Fibroblast of pulmonary artery (primary cell): ENCODE measurements at regions not wholly inside any gene's neighbourhood (a gene's known extent, or its start where the extent isn't known, plus 50 kb on each side); places are given as distances from the start of the nearest gene placed in this dataset.
"Not testable (repeated sequence)": the region's sequence is repeated elsewhere in the genome, so short reads cannot be mapped to it uniquely, and the experiment has no call there.

Source experiments
- DNase-seq: peaks from one replicate; pipeline ENCODE4 v3.0.0-alpha.2; 2010; ENCODE audit warnings: low read depth
- H3K4me3 ChIP-seq: replicated peaks from 2 replicates; pipeline ENCODE4 v1.5.1; 2011; ENCODE audit warnings: low read depth, mild to moderate bottlenecking, control low read depth, low read length, moderate library complexity
- TF ChIP-seq, protein P1 (sequence below): IDR thresholded peaks from 2 replicates; pipeline ENCODE4 v1.5.1; 2011; ENCODE audit warnings: mild to moderate bottlenecking, control low read depth, low read length, inconsistent platforms; ENCODE audit errors: missing control alignments

- DNase-seq, result no peak
- TF ChIP-seq, protein P1, sequence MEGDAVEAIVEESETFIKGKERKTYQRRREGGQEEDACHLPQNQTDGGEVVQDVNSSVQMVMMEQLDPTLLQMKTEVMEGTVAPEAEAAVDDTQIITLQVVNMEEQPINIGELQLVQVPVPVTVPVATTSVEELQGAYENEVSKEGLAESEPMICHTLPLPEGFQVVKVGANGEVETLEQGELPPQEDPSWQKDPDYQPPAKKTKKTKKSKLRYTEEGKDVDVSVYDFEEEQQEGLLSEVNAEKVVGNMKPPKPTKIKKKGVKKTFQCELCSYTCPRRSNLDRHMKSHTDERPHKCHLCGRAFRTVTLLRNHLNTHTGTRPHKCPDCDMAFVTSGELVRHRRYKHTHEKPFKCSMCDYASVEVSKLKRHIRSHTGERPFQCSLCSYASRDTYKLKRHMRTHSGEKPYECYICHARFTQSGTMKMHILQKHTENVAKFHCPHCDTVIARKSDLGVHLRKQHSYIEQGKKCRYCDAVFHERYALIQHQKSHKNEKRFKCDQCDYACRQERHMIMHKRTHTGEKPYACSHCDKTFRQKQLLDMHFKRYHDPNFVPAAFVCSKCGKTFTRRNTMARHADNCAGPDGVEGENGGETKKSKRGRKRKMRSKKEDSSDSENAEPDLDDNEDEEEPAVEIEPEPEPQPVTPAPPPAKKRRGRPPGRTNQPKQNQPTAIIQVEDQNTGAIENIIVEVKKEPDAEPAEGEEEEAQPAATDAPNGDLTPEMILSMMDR, result no peak
- no peak overlapping the region for H3K4me3 ChIP-seq
Measured at GRCh38 chr15:46956881-46957280, 760.4 kb upstream of the SEMA6D start.

DNA sequence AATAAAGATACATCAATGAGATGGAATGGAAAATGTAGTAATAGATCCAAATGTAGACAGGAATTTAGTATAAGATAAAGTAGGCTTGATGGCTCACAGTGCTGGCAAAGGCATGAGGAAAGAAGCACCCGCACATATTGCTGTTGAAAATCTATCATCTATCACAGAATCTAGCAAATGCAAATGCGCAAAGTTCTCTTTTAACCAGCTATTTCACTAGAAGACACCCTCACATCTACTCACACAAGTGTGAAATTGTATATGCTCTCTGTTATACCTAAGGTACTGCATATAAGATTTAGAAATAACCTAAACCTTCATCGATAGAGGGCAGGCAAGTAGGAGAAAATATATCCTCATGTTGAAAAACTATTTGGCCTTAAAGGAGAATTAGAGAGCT lies 756.7 kb upstream of the SEMA6D start:
- TF ChIP-seq, protein P1, result no peak
- DNase-seq, result no peak
- H3K4me3 ChIP-seq, result no peak overlapping the region

DNA sequence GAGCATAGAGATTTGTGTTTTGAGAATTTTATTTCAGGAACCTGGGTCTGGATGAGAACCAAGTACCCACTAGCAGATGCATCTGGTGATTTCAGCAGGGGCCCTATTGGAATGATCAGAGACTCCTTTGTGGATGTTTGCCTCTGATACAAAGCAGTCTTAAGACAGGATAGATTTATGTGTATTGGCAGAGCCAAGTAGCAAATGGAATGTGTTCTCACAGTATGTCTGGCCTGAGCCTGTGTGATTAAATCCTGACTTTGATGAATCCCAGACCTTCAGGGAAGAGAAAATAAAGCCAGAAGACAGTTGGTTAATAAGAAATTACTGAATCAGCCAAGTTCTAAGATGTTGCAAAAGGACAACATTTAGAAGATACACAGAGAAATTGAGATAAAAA lies 755.5 kb upstream of the SEMA6D start:
- no peak for DNase-seq
- TF ChIP-seq, protein P1, result no peak
- no peak overlapping the region for H3K4me3 ChIP-seq

- not testable (repeated sequence) for H3K4me3 ChIP-seq, DNase-seq
Measured at GRCh38 chr15:46988055-46988454, 729.2 kb upstream of the SEMA6D start.

- no peak for DNase-seq
- no peak overlapping the region for H3K4me3 ChIP-seq
- TF ChIP-seq, protein P1, result no peak
Measured at GRCh38 chr15:46996359-46996758, 720.9 kb upstream of the SEMA6D start.

DNA sequence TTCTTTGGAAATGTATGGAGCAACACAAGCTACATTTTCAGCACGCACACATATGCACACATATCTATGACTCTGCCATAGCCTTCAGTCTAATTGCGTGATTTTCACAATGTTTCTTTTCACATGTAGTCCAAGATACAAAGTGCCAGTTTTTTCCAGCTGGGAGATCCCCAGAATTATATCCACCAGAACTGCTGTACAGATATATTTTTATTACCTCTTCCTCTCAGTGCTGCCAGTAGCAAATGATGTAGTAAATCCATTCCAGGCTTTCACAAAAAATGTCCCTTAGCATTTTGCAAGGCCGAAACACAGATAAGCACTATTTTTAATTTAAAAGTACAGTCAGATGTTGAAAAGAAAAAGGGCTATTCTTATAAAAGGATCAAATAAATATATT lies 719.8 kb upstream of the SEMA6D start:
- no peak for DNase-seq
- TF ChIP-seq, protein P1, result no peak
- no peak overlapping the region for H3K4me3 ChIP-seq

- TF ChIP-seq, protein P1, result no peak
- DNase-seq, result no peak
- H3K4me3 ChIP-seq, result no peak overlapping the region
Measured at GRCh38 chr15:47003568-47003967, 713.7 kb upstream of the SEMA6D start.

- TF ChIP-seq, protein P1, result no peak
- H3K4me3 ChIP-seq, result no peak overlapping the region
- DNase-seq, result no peak
Measured at GRCh38 chr15:47013446-47013845, 703.9 kb upstream of the SEMA6D start.
